IPS-15b (cell line): ENCODE measurements at regions not wholly inside any gene's neighbourhood (a gene's known extent, or its start where the extent isn't known, plus 50 kb on each side); places are given as distances from the start of the nearest gene placed in this dataset.

ENCODE experiments used
- H3K27me3 ChIP-seq: one replicate; pipeline ENCODE4 v1.6.1; 2013; ENCODE audit warnings: low read length; ENCODE audit not compliant: control insufficient read depth, insufficient read depth
- H3K36me3 ChIP-seq: one replicate; pipeline ENCODE4 v1.6.1; 2013; ENCODE audit warnings: low read length; ENCODE audit not compliant: control insufficient read depth, insufficient read depth
- H3K4me1 ChIP-seq: one replicate; pipeline ENCODE4 v1.6.1; 2013; ENCODE audit warnings: mild to moderate bottlenecking, low read length; ENCODE audit not compliant: control insufficient read depth, insufficient read depth
- H3K4me3 ChIP-seq: one replicate; pipeline ENCODE4 v1.5.1; 2013; ENCODE audit warnings: low read depth, low read length
- H3K9ac ChIP-seq: one replicate; pipeline ENCODE4 v1.6.1; 2013; ENCODE audit warnings: low read depth, mild to moderate bottlenecking, low read length
- H3K9me3 ChIP-seq: one replicate; pipeline ENCODE4 v1.6.1; 2013; ENCODE audit warnings: mild to moderate bottlenecking, low read length; ENCODE audit not compliant: control insufficient read depth, insufficient read depth

- Histone ChIP-seq H3K9ac (no peak overlapping the region), H3K9me3 (no peaks in the 10 kb centered on the region), H3K27me3 (peaks cover 2% of the 10 kb centered on the region), H3K4me3 (no peak overlapping the region), H3K4me1 (no peaks in the 10 kb centered on the region), H3K36me3 (no peaks in the 10 kb centered on the region)
Measured at GRCh38 chr22:49630448-49630946, 197.2 kb downstream of the BRD1 start.

- Histone ChIP-seq H3K4me1 (no peaks in the 10 kb centered on the region), H3K4me3 (no peak overlapping the region), H3K9me3 (no peaks in the 10 kb centered on the region), H3K9ac (no peak overlapping the region), H3K36me3 (no peaks in the 10 kb centered on the region), H3K27me3 (peaks cover 2% of the 10 kb centered on the region)
Measured at GRCh38 chr22:49629586-49630447, 197.9 kb downstream of the BRD1 start.

GRCh38 chr22:49629261-49629570 lies 198.5 kb downstream of the BRD1 start:
- Histone ChIP-seq H3K36me3 (no peaks in the 10 kb centered on the region), H3K4me1 (no peaks in the 10 kb centered on the region), H3K27me3 (peaks cover 2% of the 10 kb centered on the region), H3K9ac (no peak overlapping the region), H3K4me3 (no peak overlapping the region), H3K9me3 (no peaks in the 10 kb centered on the region)

GRCh38 chr22:49628391-49629260 lies 199.0 kb downstream of the BRD1 start:
- Histone ChIP-seq H3K9me3 (no peaks in the 10 kb centered on the region), H3K36me3 (no peaks in the 10 kb centered on the region), H3K9ac (no peak overlapping the region), H3K4me3 (no peak overlapping the region), H3K27me3 (peaks cover 2% of the 10 kb centered on the region), H3K4me1 (no peaks in the 10 kb centered on the region)

- H3K4me1 ChIP-seq, result no peaks in the 10 kb centered on the region
- no peak overlapping the region for H3K9ac ChIP-seq
- no peaks in the 10 kb centered on the region for H3K9me3 ChIP-seq
- H3K36me3 ChIP-seq, result no peaks in the 10 kb centered on the region
- no peak overlapping the region for H3K4me3 ChIP-seq
- H3K27me3 ChIP-seq, result peaks cover 2% of the 10 kb centered on the region
Measured at GRCh38 chr22:49627217-49628181, 200.2 kb downstream of the BRD1 start.

GRCh38 chr22:49626361-49627216 lies 201.1 kb downstream of the BRD1 start:
- Histone ChIP-seq H3K4me1 (no peaks in the 10 kb centered on the region), H3K9me3 (no peaks in the 10 kb centered on the region), H3K4me3 (no peak overlapping the region), H3K36me3 (no peaks in the 10 kb centered on the region), H3K9ac (no peak overlapping the region), H3K27me3 (no peaks in the 10 kb centered on the region)

DNA sequence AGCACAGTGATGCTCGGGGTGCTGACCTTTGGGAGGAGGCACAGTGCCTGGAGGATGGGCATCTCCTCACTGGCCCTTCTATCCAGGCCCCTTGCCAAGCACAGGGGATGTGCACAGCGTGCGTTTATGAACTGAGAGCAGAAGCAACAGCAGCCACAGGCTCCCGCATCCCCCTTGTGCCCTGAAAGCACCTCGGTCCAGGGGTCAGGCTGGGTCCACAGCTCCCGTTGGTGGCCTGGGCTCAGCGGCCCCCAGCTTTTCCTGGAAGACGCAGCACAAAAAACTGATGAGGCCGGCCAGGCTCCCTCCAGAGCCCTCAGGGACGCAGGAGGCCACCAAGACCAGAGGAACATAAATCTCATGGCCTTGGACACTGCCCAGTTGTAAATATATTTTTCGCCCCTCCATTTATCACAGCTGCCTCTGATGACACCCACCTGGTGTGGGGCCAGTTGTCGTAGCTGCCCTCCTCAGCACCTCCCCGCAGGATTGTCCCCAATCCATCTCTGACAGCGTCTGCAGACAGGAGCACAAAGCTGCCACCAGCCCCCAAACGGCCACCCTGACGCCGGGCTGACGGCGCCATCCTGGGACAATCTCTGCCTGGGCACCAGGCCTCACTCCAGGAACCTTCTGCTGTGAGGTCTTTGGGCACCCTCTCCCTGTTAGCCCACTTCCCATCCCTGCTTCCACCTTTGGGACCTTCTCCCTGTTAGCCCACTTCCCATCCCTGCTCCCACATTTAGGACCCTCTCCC lies 203.1 kb downstream of the BRD1 start:
- no peaks in the 10 kb centered on the region for H3K27me3 ChIP-seq
- no peaks in the 10 kb centered on the region for H3K9me3 ChIP-seq

GRCh38 chr22:49623715-49624114 lies 204.0 kb downstream of the BRD1 start:
- Histone ChIP-seq H3K9me3 (no peaks in the 10 kb centered on the region), H3K9ac (no peak overlapping the region), H3K4me1 (no peaks in the 10 kb centered on the region), H3K27me3 (no peaks in the 10 kb centered on the region), H3K36me3 (no peaks in the 10 kb centered on the region), H3K4me3 (no peak overlapping the region)

More for the DNA sequence above, 203.1 kb downstream of the BRD1 start:
- Histone ChIP-seq H3K9ac (no peak overlapping the region), H3K4me1 (no peaks in the 10 kb centered on the region), H3K36me3 (no peaks in the 10 kb centered on the region), H3K4me3 (no peak overlapping the region)

DNA sequence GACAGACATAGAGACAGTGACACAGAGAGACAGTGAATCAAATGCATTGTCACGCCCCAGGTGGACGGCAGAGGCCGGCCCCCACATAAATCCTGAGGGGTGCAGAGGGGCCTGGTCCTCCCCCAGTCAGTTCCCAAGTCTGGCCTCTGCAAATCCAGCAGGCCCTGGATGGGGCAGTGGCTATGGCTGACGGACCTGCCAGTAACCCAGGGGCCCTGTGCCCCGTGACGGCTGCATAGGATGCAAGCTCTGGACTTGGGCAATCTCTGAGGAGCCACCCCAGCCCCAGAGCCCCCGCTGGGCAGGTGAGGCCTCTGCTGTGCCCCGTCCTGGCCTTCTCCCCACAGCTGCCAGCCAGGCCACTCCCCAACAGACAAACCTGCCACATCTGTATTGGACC lies 204.5 kb downstream of the BRD1 start:
- Histone ChIP-seq H3K9me3 (no peaks in the 10 kb centered on the region), H3K36me3 (no peaks in the 10 kb centered on the region), H3K27me3 (no peaks in the 10 kb centered on the region), H3K4me1 (no peaks in the 10 kb centered on the region), H3K4me3 (no peak overlapping the region), H3K9ac (no peak overlapping the region)
